Panc1 (cell line): ENCODE measurements at regions not wholly inside any gene's neighbourhood (a gene's known extent, or its start where the extent isn't known, plus 50 kb on each side); places are given as distances from the start of the nearest gene placed in this dataset.

Experiments used
- ATAC-seq: fragments of 200-7000 bp; cut with Tn5 transposase; 2 replicates; pipeline ENCODE4 v1.9.1; 2020; ENCODE audit warnings: mild to moderate bottlenecking, moderate library complexity
- BruUV-seq: library from RNA; stranded (reverse); fragments of 400-500 nt; replicated peaks from 2 replicates; lab custom pipeline; 2021; lab: Mats Ljungman, UMichigan
- CTCF ChIA-PET: fragments of 300-600 bp; sonication (Branson Sonifier 250); formaldehyde crosslinking; loops from one replicate; lab custom pipeline; 2022; ENCODE audit warnings: antibody characterized with exemption; lab: Charles Lee
- POLR2A ChIA-PET: fragments of 300-600 bp; sonication (Branson Sonifier 250); formaldehyde crosslinking; loops from one replicate; lab custom pipeline; 2022; ENCODE audit warnings: antibody characterized with exemption; lab: Charles Lee
- DNase-seq: peaks from one replicate; pipeline ENCODE4 v3.0.0-alpha.2; 2010; ENCODE audit warnings: low read depth, low spot score
- H3K27ac ChIP-seq: 2 replicates; pipeline ENCODE4 v1.5.1; 2011; ENCODE audit warnings: mild to moderate bottlenecking, low read length, inconsistent platforms
- H3K27me3 ChIP-seq: fragments of 200-500 bp; sonication (Bioruptor generic); 2 replicates; pipeline ENCODE4 v1.6.0; 2014; ENCODE audit warnings: low read length, inconsistent platforms; ENCODE audit not compliant: control insufficient read depth, insufficient read depth
- H3K36me3 ChIP-seq: fragments of 200-500 bp; sonication (Bioruptor generic); 2 replicates; pipeline ENCODE4 v1.5.1; 2014; ENCODE audit warnings: inconsistent platforms, mild to moderate bottlenecking, low read length, moderate library complexity; ENCODE audit not compliant: control insufficient read depth, insufficient read depth
- H3K4me1 ChIP-seq: 2 replicates; pipeline ENCODE4 v1.5.1; 2011; ENCODE audit warnings: inconsistent platforms, mild to moderate bottlenecking, low read length, moderate library complexity; ENCODE audit not compliant: control insufficient read depth, insufficient read depth
- H3K4me3 ChIP-seq, 2 experiments: 2 replicates each; pipeline ENCODE4 v1.5.1; 2011 to 2012; ENCODE audit warnings: low read depth in 2 of 2, low read length in 2 of 2, mild to moderate bottlenecking in 2 of 2, inconsistent platforms in 1 of 2, moderate library complexity in 1 of 2
- H3K9me3 ChIP-seq: fragments of 200-500 bp; sonication (Bioruptor generic); 2 replicates; pipeline ENCODE4 v1.5.1; 2014; ENCODE audit warnings: low read depth, mild to moderate bottlenecking, inconsistent platforms, low read length, moderate library complexity; ENCODE audit not compliant: control insufficient read depth, insufficient read depth
- CTCF ChIP-seq: fragments of 450-650 bp; IDR thresholded peaks from 2 replicates; pipeline ENCODE4 v1.5.1; 2017; ENCODE audit warnings: mild to moderate bottlenecking
- POLR2AphosphoS5 ChIP-seq: IDR thresholded peaks from 2 replicates; pipeline ENCODE4 v1.6.1; 2012; ENCODE audit warnings: mild to moderate bottlenecking, low read depth, low read length, moderate library complexity
- REST ChIP-seq, 2 experiments: IDR thresholded peaks; 2 replicates each; pipeline ENCODE4 v1.6.1; 2011 to 2012; ENCODE audit warnings: low read depth in 2 of 2, control low read depth in 1 of 2, low read length in 1 of 2, mild to moderate bottlenecking in 1 of 2, moderate library complexity in 1 of 2; ENCODE audit not compliant: insufficient read depth in 1 of 2
- SIN3A ChIP-seq: IDR thresholded peaks from 2 replicates; pipeline ENCODE4 v1.6.1; 2012; ENCODE audit warnings: low read depth, mild to moderate bottlenecking, low read length, moderate library complexity, borderline replicate concordance; ENCODE audit not compliant: insufficient read depth
- TCF7L2 ChIP-seq: IDR thresholded peaks from 2 replicates; pipeline ENCODE4 v1.6.1; 2011; ENCODE audit warnings: mild to moderate bottlenecking, low read depth, low read length, inconsistent platforms
- in situ Hi-C: cut with HindIII; loops from 2 replicates; pipeline ENCODE4 v1.10.0; 2016; ENCODE audit warnings: low sequenced_read_pairs, low pct_unique_long_range_greater_than_20kb
- intact Hi-C: fragments of 100-400 bp; cut with micrococcal nuclease; formaldehyde crosslinking; loops from one replicate; pipeline ENCODE4 v1.10.0; 2022; ENCODE audit not compliant: unreplicated experiment

GRCh38 chr5:54894957-54895815, 90.2 kb downstream of the ESM1 start:
- Histone ChIP-seq H3K4me1 (no peaks in the 10 kb centered on the region; the same call in 1 of the 2 replicates), H3K9me3 (no peaks in the 10 kb centered on the region), H3K27ac (no peak overlapping the region), H3K27me3 (peaks cover 6% of the 10 kb centered on the region; the same call in 1 of the 2 replicates), H3K4me3 (no peak overlapping the region), H3K36me3 (no peaks in the 10 kb centered on the region)
- ChIA-PET POLR2A (no interaction called here), CTCF (interaction anchor here (0.6 kb wide), 1 partner anchor 44 kb away, joined by 3 read pairs; no protein-coding TSS in a partner anchor)
- no TSS peak for BruUV-seq
- ATAC-seq: no peak
- intact Hi-C loops: no loop called here
- DNase-seq: no peak
- in situ Hi-C loops: no loop called here
- TF ChIP-seq CTCF (no peak), REST (IDR thresholded peaks at IDR 0.05; ENCODE audit: insufficient read depth in 1 of 2, low read depth in 2 of 2, low read length in 1 of 2) (no peak), POLR2AphosphoS5 (no peak), TCF7L2 (no peak), SIN3A (no peak)

DNA sequence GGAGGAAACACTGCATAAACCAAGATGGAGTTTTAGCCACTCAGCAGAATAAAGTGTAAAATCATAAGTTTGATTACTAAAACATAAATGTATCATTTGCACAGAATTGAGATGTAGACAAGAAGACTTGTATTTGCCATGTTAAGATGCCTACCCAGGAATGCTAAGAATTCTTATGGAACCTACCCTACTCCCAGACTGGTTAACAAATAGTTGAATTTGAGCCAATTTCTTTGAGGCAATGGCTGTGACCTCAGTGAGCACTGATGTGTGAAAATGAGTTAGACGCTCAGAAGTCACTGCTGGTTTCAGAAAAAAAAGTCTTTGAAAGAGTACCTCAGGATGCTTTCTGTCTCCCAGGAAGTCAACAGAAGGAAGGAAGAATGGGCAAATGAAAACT, 95.6 kb downstream of the ESM1 start:
- ATAC-seq (no peak), DNase-seq (no peak)
- H3K27me3 ChIP-seq: peaks cover 5% of the 10 kb centered on the region
- ChIA-PET POLR2A (no interaction called here), CTCF (no interaction called here)
- H3K4me3 ChIP-seq: no peak overlapping the region
- no TSS peak for BruUV-seq
- no peaks in the 10 kb centered on the region for H3K36me3 ChIP-seq
- no peak overlapping the region for H3K27ac ChIP-seq
- intact Hi-C loops: no loop called here
- in situ Hi-C loops: no loop called here
- H3K9me3 ChIP-seq: no peaks in the 10 kb centered on the region
- no peak for TF ChIP-seq SIN3A
- TF ChIP-seq TCF7L2: no peak
- no peak for TF ChIP-seq POLR2AphosphoS5
- no peak for TF ChIP-seq REST (IDR thresholded peaks at IDR 0.05; ENCODE audit: insufficient read depth in 1 of 2, low read depth in 2 of 2, low read length in 1 of 2)
- no peak for TF ChIP-seq CTCF
- no peaks in the 10 kb centered on the region; the same call in 1 of the 2 replicates for H3K4me1 ChIP-seq
